H1 (cell line): ENCODE measurements at regions not wholly inside any gene's neighbourhood (a gene's known extent, or its start where the extent isn't known, plus 50 kb on each side); places are given as distances from the start of the nearest gene placed in this dataset.

ENCODE experiments used
- ATF3 ChIP-seq: IDR thresholded peaks from 2 replicates; pipeline ENCODE4 v1.6.1; 2011; ENCODE audit warnings: low read depth, mild to moderate bottlenecking, low read length; ENCODE audit not compliant: insufficient read depth
- CHD1 ChIP-seq: IDR thresholded peaks from 2 replicates; pipeline ENCODE4 v1.6.1; 2012; ENCODE audit warnings: low read depth, low read length, improper control_type of control experiment
- CHD7 ChIP-seq: fragments of 300-600 bp; sonication (generic); IDR thresholded peaks from 2 replicates; pipeline ENCODE4 v1.7.1; 2012; ENCODE audit warnings: low read length, moderate library complexity, mild to moderate bottlenecking, inconsistent platforms; ENCODE audit not compliant: insufficient replicate concordance
- CTCF ChIP-seq, 3 experiments: IDR thresholded peaks; 1 replicate in 2 of 3; 2 replicates in 1 of 3; pipeline versions ENCODE4 v1.5.1 to v1.6.1; 2011; ENCODE audit warnings: low read length in 3 of 3, mild to moderate bottlenecking in 3 of 3, inconsistent platforms in 2 of 3, low read depth in 1 of 3, moderate library complexity in 1 of 3; ENCODE audit not compliant: insufficient read depth in 1 of 3; ENCODE audit errors: control extremely low read depth in 1 of 3
- EGR1 ChIP-seq: IDR thresholded peaks from 2 replicates; pipeline ENCODE4 v1.6.1; 2011; ENCODE audit warnings: low read depth, low read length, borderline replicate concordance
- EP300 ChIP-seq, 2 experiments: IDR thresholded peaks; 1 replicate in 1 of 2; 2 replicates in 1 of 2; pipeline ENCODE4 v1.6.1; 2011 to 2012; ENCODE audit warnings: low read depth in 2 of 2, low read length in 2 of 2, mild to moderate bottlenecking in 2 of 2, borderline replicate concordance in 1 of 2, inconsistent platforms in 1 of 2, moderate library complexity in 1 of 2
- KDM1A ChIP-seq: fragments of 200-600, 300-600 bp; sonication (generic); IDR thresholded peaks from 2 replicates; pipeline ENCODE4 v1.7.1; 2016; ENCODE audit warnings: mild to moderate bottlenecking, low read length, borderline replicate concordance
- POLR2A ChIP-seq, 2 experiments: IDR thresholded peaks; 1 replicate in 1 of 2; 2 replicates in 1 of 2; pipeline ENCODE4 v1.6.1; 2011; ENCODE audit warnings: low read depth in 2 of 2, low read length in 2 of 2, mild to moderate bottlenecking in 2 of 2; ENCODE audit errors: control extremely low read depth in 1 of 2
- SAP30 ChIP-seq: fragments of 300-600 bp; sonication (generic); IDR thresholded peaks from 2 replicates; pipeline ENCODE4 v1.7.1; 2012; ENCODE audit warnings: low read length, moderate library complexity, mild to moderate bottlenecking, inconsistent platforms; ENCODE audit not compliant: insufficient read depth, insufficient replicate concordance
- TCF12 ChIP-seq: IDR thresholded peaks from 2 replicates; pipeline ENCODE4 v1.6.1; 2011; ENCODE audit warnings: low read depth, mild to moderate bottlenecking, low read length
- ZNF274 ChIP-seq: IDR thresholded peaks from 2 replicates; pipeline ENCODE4 v1.7.0; 2012; ENCODE audit warnings: low read length, borderline replicate concordance; ENCODE audit errors: extremely low read depth

DNA sequence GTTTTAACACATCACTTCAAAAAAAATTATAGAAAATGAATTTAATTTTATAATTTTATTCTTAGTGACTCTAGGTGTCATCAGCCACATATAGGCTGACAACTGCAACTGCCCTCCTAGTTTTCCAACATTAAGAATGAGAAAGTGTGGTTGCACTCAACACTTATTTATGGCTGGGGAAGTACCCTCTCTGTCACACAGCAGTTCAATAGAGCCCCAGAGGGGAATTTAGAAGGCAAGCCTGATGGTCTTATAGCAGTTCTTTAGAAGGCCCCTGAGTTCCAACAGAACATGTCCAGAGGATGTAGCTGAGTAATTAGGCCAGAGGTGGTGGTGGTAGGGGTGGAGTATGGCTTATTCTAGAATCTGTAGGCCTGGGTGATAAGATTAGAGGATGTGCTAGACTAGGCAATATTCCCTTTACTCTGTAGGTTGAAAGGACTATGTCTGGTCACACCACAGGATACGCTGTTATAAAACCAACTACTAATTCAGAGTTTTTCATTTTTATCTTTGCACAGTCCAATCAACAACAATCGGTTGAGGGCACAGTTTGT is 226.5 kb upstream of the CITED2 start:
- TF ChIP-seq CTCF (IDR thresholded peaks at IDR 0.05; ENCODE audit: control extremely low read depth in 1 of 3, insufficient read depth in 1 of 3, low read depth in 1 of 3, low read length in 3 of 3) (no peak), POLR2A (IDR thresholded peaks at IDR 0.05; ENCODE audit: control extremely low read depth in 1 of 2, low read depth in 2 of 2, low read length in 2 of 2) (no peak), EP300 (IDR thresholded peaks at IDR 0.05; ENCODE audit: borderline replicate concordance in 1 of 2, low read depth in 2 of 2, low read length in 2 of 2) (no peak), KDM1A (no peak), CHD1 (no peak), ZNF274 (no peak), SAP30 (no peak), TCF12 (no peak), CHD7 (no peak), ATF3 (no peak), EGR1 (no peak)
